ENCODE measurements at regions not wholly inside any gene's neighbourhood (a gene's known extent, or its start where the extent isn't known, plus 50 kb on each side); places are given as distances from the start of the nearest gene placed in this dataset.

DNA sequence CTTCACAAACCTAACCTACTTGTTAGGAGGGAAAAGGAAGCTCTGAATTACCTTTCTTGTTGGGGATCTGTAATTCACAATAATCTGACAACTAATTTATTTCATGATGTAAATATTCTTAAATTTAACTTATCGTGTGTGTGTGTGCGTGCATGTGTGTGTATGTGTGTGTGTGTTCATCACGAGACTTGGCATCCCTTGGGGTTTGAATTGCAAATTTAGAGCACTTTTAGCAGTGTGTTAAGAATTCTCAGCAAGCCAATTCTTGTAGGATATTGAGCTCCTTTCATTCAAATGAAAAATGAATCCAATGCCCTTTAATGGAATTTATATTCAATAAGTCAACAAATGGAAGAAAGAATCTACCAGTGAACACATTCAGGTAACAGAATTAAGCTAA is 85.9 kb upstream of the C3orf80 start:
- TF ChIP-seq POLR2A (IDR thresholded peaks at IDR 0.05; ENCODE audit: extremely low read depth, insufficient read length): no peak
- TF ChIP-seq, protein P1, sequence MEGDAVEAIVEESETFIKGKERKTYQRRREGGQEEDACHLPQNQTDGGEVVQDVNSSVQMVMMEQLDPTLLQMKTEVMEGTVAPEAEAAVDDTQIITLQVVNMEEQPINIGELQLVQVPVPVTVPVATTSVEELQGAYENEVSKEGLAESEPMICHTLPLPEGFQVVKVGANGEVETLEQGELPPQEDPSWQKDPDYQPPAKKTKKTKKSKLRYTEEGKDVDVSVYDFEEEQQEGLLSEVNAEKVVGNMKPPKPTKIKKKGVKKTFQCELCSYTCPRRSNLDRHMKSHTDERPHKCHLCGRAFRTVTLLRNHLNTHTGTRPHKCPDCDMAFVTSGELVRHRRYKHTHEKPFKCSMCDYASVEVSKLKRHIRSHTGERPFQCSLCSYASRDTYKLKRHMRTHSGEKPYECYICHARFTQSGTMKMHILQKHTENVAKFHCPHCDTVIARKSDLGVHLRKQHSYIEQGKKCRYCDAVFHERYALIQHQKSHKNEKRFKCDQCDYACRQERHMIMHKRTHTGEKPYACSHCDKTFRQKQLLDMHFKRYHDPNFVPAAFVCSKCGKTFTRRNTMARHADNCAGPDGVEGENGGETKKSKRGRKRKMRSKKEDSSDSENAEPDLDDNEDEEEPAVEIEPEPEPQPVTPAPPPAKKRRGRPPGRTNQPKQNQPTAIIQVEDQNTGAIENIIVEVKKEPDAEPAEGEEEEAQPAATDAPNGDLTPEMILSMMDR (IDR thresholded peaks at IDR 0.05; ENCODE audit: low read depth, low read length): no peak
